HEK293 (cell line): ENCODE measurements at regions not wholly inside any gene's neighbourhood (a gene's known extent, or its start where the extent isn't known, plus 50 kb on each side); places are given as distances from the start of the nearest gene placed in this dataset.

Experiments
- CTCF ChIA-PET: fragments of 350-600 bp; formaldehyde crosslinking; extraction: SDS; loops from one replicate; lab custom pipeline; 2021; ENCODE audit warnings: antibody characterized with exemption; lab: Yijun Ruan, JAX
- POLR2A ChIA-PET: fragments of 300-600 bp; formaldehyde crosslinking; extraction: SDS; loops from one replicate; lab custom pipeline; 2020; ENCODE audit warnings: antibody characterized with exemption, inconsistent platforms; lab: Yijun Ruan, JAX
- H3K27ac ChIP-seq: fragments of 200-500 bp; sonication (Bioruptor generic); 2 replicates; pipeline ENCODE4 v1.5.1; 2014; ENCODE audit warnings: low read depth, low read length, control low read depth, inconsistent platforms; ENCODE audit errors: extremely low read depth
- H3K36me3 ChIP-seq, 2 experiments: fragments of 200-500 bp in 1 of 2; sonication (Bioruptor generic) in 1 of 2; 1 replicate in 1 of 2; 2 replicates in 1 of 2; pipeline ENCODE4 v1.5.1; 2014 to 2017; ENCODE audit warnings: inconsistent platforms in 2 of 2, low read length in 2 of 2; ENCODE audit not compliant: control insufficient read depth in 2 of 2, insufficient read depth in 1 of 2
- H3K4me1 ChIP-seq: fragments of 200-500 bp; sonication (Bioruptor generic); 2 replicates; pipeline ENCODE4 v1.5.1; 2014; ENCODE audit warnings: mild to moderate bottlenecking, low read length, inconsistent platforms; ENCODE audit not compliant: control insufficient read depth, insufficient read depth
- H3K4me3 ChIP-seq: 2 replicates; pipeline ENCODE4 v1.5.1; 2011; ENCODE audit warnings: low read depth, mild to moderate bottlenecking, control low read depth, low read length, moderate library complexity
- H3K9me3 ChIP-seq: fragments of 200-500 bp; sonication (Bioruptor generic); 2 replicates; pipeline ENCODE4 v1.5.1; 2014; ENCODE audit warnings: low read depth, low read length, inconsistent platforms; ENCODE audit not compliant: control insufficient read depth, insufficient read depth
- PRDM10 ChIP-seq: fragments of 450-650 bp; formaldehyde crosslinking; IDR thresholded peaks from 2 replicates; pipeline ENCODE4 v1.5.1; 2016; ENCODE audit warnings: missing biosample characterization, missing genetic modification characterization
- TSHZ1 ChIP-seq: fragments of 450-650 bp; formaldehyde crosslinking; IDR thresholded peaks from 2 replicates; pipeline ENCODE4 v1.5.1; 2016; ENCODE audit warnings: missing biosample characterization, missing genetic modification characterization, borderline replicate concordance
- ZIC2 ChIP-seq: fragments of 450-650 bp; formaldehyde crosslinking; IDR thresholded peaks from 2 replicates; pipeline ENCODE4 v1.5.1; 2016; ENCODE audit warnings: missing biosample characterization, missing genetic modification characterization
- ZNF221 ChIP-seq: fragments of 450-650 bp; formaldehyde crosslinking; IDR thresholded peaks from 2 replicates; pipeline ENCODE4 v1.5.1; 2017; ENCODE audit warnings: missing biosample characterization, missing genetic modification characterization, borderline replicate concordance
- ZNF473 ChIP-seq: fragments of 450-650 bp; formaldehyde crosslinking; IDR thresholded peaks from 2 replicates; pipeline ENCODE4 v1.5.1; 2017; ENCODE audit warnings: missing biosample characterization, missing genetic modification characterization
- ZNF513 ChIP-seq: fragments of 450-650 bp; IDR thresholded peaks from 2 replicates; pipeline ENCODE4 v1.5.1; 2018; ENCODE audit warnings: missing biosample characterization, missing genetic modification characterization
- ZNF530 ChIP-seq: fragments of 450-650 bp; formaldehyde crosslinking; IDR thresholded peaks from 2 replicates; pipeline ENCODE4 v1.5.1; 2016; ENCODE audit warnings: low read depth, missing biosample characterization, missing genetic modification characterization
- ZNF580 ChIP-seq: fragments of 450-650 bp; formaldehyde crosslinking; IDR thresholded peaks from 2 replicates; pipeline ENCODE4 v1.5.1; 2016; ENCODE audit warnings: missing biosample characterization, missing genetic modification characterization
- ZNF658 ChIP-seq: fragments of 450-650 bp; formaldehyde crosslinking; IDR thresholded peaks from 2 replicates; pipeline ENCODE4; 2016; ENCODE audit warnings: missing biosample characterization, missing genetic modification characterization
- ZNF76 ChIP-seq: fragments of 450-650 bp; formaldehyde crosslinking; IDR thresholded peaks from 2 replicates; pipeline ENCODE4; 2016; ENCODE audit warnings: low read depth, missing biosample characterization, missing genetic modification characterization, borderline replicate concordance
- ZXDB ChIP-seq: fragments of 450-650 bp; formaldehyde crosslinking; IDR thresholded peaks from 2 replicates; pipeline ENCODE4 v1.5.1; 2016; ENCODE audit warnings: missing biosample characterization, missing genetic modification characterization

GRCh38 chr15:25557926-25558325, 119.1 kb upstream of the UBE3A start:
- CTCF ChIA-PET = no interaction called here
- no peaks in the 10 kb centered on the region for H3K4me1 ChIP-seq

More at GRCh38 chr15:25557926-25558325, 119.1 kb upstream of the UBE3A start:
- TF ChIP-seq TSHZ1 (tag by site-specific recombination) = no peak
- TF ChIP-seq ZNF513 (tag by site-specific recombination) = no peak
- no peak for TF ChIP-seq PRDM10
- TF ChIP-seq ZIC2 (tag by site-specific recombination) = no peak
- TF ChIP-seq ZNF530 = no peak
- TF ChIP-seq ZNF658 (tag by site-specific recombination) = no peak
- no peak for TF ChIP-seq ZNF473
- no peak for TF ChIP-seq ZNF76 (tag by site-specific recombination)
- TF ChIP-seq ZXDB (tag by site-specific recombination) = no peak
- TF ChIP-seq ZNF221 (tag by site-specific recombination) = no peak
- TF ChIP-seq ZNF580 (tag by site-specific recombination) = no peak
- POLR2A ChIA-PET = no interaction called here
- Histone ChIP-seq H3K4me3 (no peak overlapping the region), H3K9me3 (no peaks in the 10 kb centered on the region), H3K36me3 (no peaks in the 10 kb centered on the region), H3K27ac (no peak overlapping the region)
